ENCODE measurements at regions not wholly inside any gene's neighbourhood (a gene's known extent, or its start where the extent isn't known, plus 50 kb on each side); places are given as distances from the start of the nearest gene placed in this dataset.

- no peak for TF ChIP-seq CTCF (IDR thresholded peaks at IDR 0.05; ENCODE audit: low read length)
- no peak for TF ChIP-seq EZH2 (optimal IDR thresholded peaks at IDR 0.05; ENCODE audit: low read depth, low read length)
Measured at GRCh38 chr12:19855851-19856250, 416.6 kb downstream of the AEBP2 start.
